Small intestine (tissue), 7 donors: ENCODE measurements at regions not wholly inside any gene's neighbourhood (a gene's known extent, or its start where the extent isn't known, plus 50 kb on each side); places are given as distances from the start of the nearest gene placed in this dataset.
A peak's percentile ranks its signal among the peaks of the same experiment; 100 is the strongest.

Experiments used
- DNase-seq, 2 donors: peaks; one replicate each; pipeline versions ENCODE4 v3.0.0 to v3.0.0-alpha.2; 2013
- FAIRE-seq: peaks from 2 replicates; lab custom pipeline; 2012; peaks lifted over from hg19 to GRCh38; lab: Jason Lieb, UNC
- H3K27ac ChIP-seq, 3 donors: one replicate each; pipeline ENCODE4 v1.5.1; 2013; ENCODE audit warnings: low read length in 2 of 3, mild to moderate bottlenecking in 2 of 3, control low read depth in 1 of 3, inconsistent platforms in 1 of 3, low read depth in 1 of 3, moderate library complexity in 1 of 3
- H3K27me3 ChIP-seq, 3 donors: one replicate each; pipeline ENCODE4 v1.6.1; 2013; ENCODE audit warnings: low read length in 3 of 3, inconsistent platforms in 1 of 3; ENCODE audit not compliant: control insufficient read depth in 3 of 3, insufficient read depth in 3 of 3
- H3K36me3 ChIP-seq, 3 donors: one replicate each; pipeline ENCODE4 v1.6.1; 2013; ENCODE audit warnings: low read length in 3 of 3, inconsistent platforms in 1 of 3, low read depth in 1 of 3, mild to moderate bottlenecking in 1 of 3, moderate library complexity in 1 of 3; ENCODE audit not compliant: control insufficient read depth in 3 of 3, insufficient read depth in 2 of 3
- H3K4me1 ChIP-seq, 3 donors: one replicate each; pipeline ENCODE4 v1.6.1; 2013; ENCODE audit warnings: low read length in 2 of 3, inconsistent platforms in 1 of 3, low read depth in 1 of 3, mild to moderate bottlenecking in 1 of 3, moderate library complexity in 1 of 3; ENCODE audit not compliant: control insufficient read depth in 3 of 3, insufficient read depth in 2 of 3
- H3K4me3 ChIP-seq, 3 donors: one replicate each; pipeline ENCODE4 v1.5.1; 2013; ENCODE audit warnings: low read length in 3 of 3, control low read depth in 1 of 3, inconsistent platforms in 1 of 3, low read depth in 1 of 3, mild to moderate bottlenecking in 1 of 3, moderate library complexity in 1 of 3
- H3K9me3 ChIP-seq, 2 donors: one replicate each; pipeline ENCODE4 v1.6.1; 2013; ENCODE audit warnings: low read depth in 1 of 2, low read length in 1 of 2; ENCODE audit not compliant: control insufficient read depth in 2 of 2, insufficient read depth in 1 of 2
- WGBS, 3 donors: extraction: QIAGEN DNeasy Blood & Tissue Kit; methylation state at CpG; one replicate each; pipeline ENCODE4 v1.1.7; 2013; 5-methylcytosine and 5-hydroxymethylcytosine counted together
- donor health status: healthy with polysubstance abuse.
- donor health status: control.
- donor health status: control.
- donor health status: Bipolar disorder and iron deficiency.
- donor health status: healthy.

GRCh38 chr9:89956331-89956730 is 351.5 kb downstream of the GADD45G start:
- FAIRE-seq = no peak
- WGBS, 3 donors = 62 to 67% (median 66%) methylated on average over 5 of the region's 5 CpGs
- H3K4me3 ChIP-seq = no peak overlapping the region
- no peaks in the 10 kb centered on the region for H3K36me3 ChIP-seq
- H3K4me1 ChIP-seq = no peaks in the 10 kb centered on the region
- no peaks in the 10 kb centered on the region for H3K27me3 ChIP-seq
- peaks cover 0 to 5% of the 10 kb centered on the region in 2 donors for H3K9me3 ChIP-seq
- no peak overlapping the region for H3K27ac ChIP-seq
- DNase-seq = no peak

GRCh38 chr9:89956907-89957306 is 352.1 kb downstream of the GADD45G start:
- Histone ChIP-seq H3K36me3 (no peaks in the 10 kb centered on the region), H3K4me3 (no peak overlapping the region), H3K27ac (no peak overlapping the region), H3K9me3 (peaks cover 0 to 5% of the 10 kb centered on the region in 2 donors), H3K27me3 (no peaks in the 10 kb centered on the region), H3K4me1 (peaks cover 0 to 3% (median 2%) of the 10 kb centered on the region in 3 donors)
- WGBS, 3 donors = 60 to 74% (median 67%) methylated on average over 3 of the region's 3 CpGs
- DNase-seq = no peak
- FAIRE-seq = no peak

- H3K27ac ChIP-seq = no peak overlapping the region
- no peaks in the 10 kb centered on the region for H3K36me3 ChIP-seq
- no peak for FAIRE-seq
- DNase-seq = no peak
- peaks cover 0 to 2% of the 10 kb centered on the region in 2 donors for H3K9me3 ChIP-seq
- no peak overlapping the region for H3K4me3 ChIP-seq
- H3K27me3 ChIP-seq = no peaks in the 10 kb centered on the region
- peaks cover 0 to 6% (median 2%) of the 10 kb centered on the region in 3 donors for H3K4me1 ChIP-seq
- 84 to 94% (median 91%) methylated on average over 11 of the region's 11 CpGs for WGBS, 3 donors
These were observed 353.3 kb downstream of the GADD45G start for GRCh38 chr9:89958086-89958485.

GRCh38 chr9:89961616-89962341 is 357.0 kb downstream of the GADD45G start:
- Histone ChIP-seq H3K27ac (peak overlapping the region in 1 of 3 donors; percentile 42), H3K9me3 (no peaks in the 10 kb centered on the region), H3K4me3 (no peak overlapping the region), H3K36me3 (no peaks in the 10 kb centered on the region), H3K4me1 (peaks cover 0 to 6% (median 2%) of the 10 kb centered on the region in 3 donors), H3K27me3 (no peaks in the 10 kb centered on the region)
- WGBS, 3 donors = 46 to 48% (median 48%) methylated on average over 9 of the region's 9 CpGs
- FAIRE-seq = no peak
- peak; percentile 17 to 52 for DNase-seq

GRCh38 chr9:89963280-89963679 is 358.5 kb downstream of the GADD45G start:
- WGBS, 3 donors = 85 to 94% (median 86%) methylated on average over 3 of the region's 3 CpGs
- H3K27ac ChIP-seq = no peak overlapping the region
- FAIRE-seq = no peak

GRCh38 chr9:89967527-89967926 is 362.7 kb downstream of the GADD45G start:
- FAIRE-seq (no peak), DNase-seq (no peak)
- H3K27me3 ChIP-seq = no peaks in the 10 kb centered on the region
- no peak overlapping the region for H3K4me3 ChIP-seq
- no peaks in the 10 kb centered on the region for H3K36me3 ChIP-seq
- H3K4me1 ChIP-seq = peaks cover 1 to 23% (median 4%) of the 10 kb centered on the region in 3 donors
- H3K27ac ChIP-seq = no peak overlapping the region
- no peaks in the 10 kb centered on the region for H3K9me3 ChIP-seq
- WGBS, 3 donors = 80 to 93% (median 91%) methylated on average over 2 of the region's 2 CpGs

More at GRCh38 chr9:89963280-89963679, 358.5 kb downstream of the GADD45G start:
- no peaks in the 10 kb centered on the region for H3K27me3 ChIP-seq
- no peak overlapping the region for H3K4me3 ChIP-seq
- no peaks in the 10 kb centered on the region for H3K9me3 ChIP-seq
- no peak for DNase-seq
- no peaks in the 10 kb centered on the region for H3K36me3 ChIP-seq
- peaks cover 0 to 6% (median 2%) of the 10 kb centered on the region in 3 donors for H3K4me1 ChIP-seq

GRCh38 chr9:89969156-89969675 is 364.4 kb downstream of the GADD45G start:
- DNase-seq = peak; percentile 63 to 87
- 3 to 23% (median 5%) methylated on average over 3 of the region's 3 CpGs for WGBS, 3 donors

GRCh38 chr9:89969881-89970639 is 365.2 kb downstream of the GADD45G start:
- H3K9me3 ChIP-seq = no peaks in the 10 kb centered on the region
- no peak for FAIRE-seq
- 54 to 81% (median 70%) methylated on average over 11 of the region's 11 CpGs for WGBS, 3 donors
- no peaks in the 10 kb centered on the region for H3K36me3 ChIP-seq
- peak; percentile 25 to 30 for DNase-seq
- no peaks in the 10 kb centered on the region for H3K27me3 ChIP-seq
- peaks cover 1 to 23% (median 4%) of the 10 kb centered on the region in 3 donors for H3K4me1 ChIP-seq
- H3K27ac ChIP-seq = peak overlapping the region in 1 of 3 donors; percentile 89
- no peak overlapping the region for H3K4me3 ChIP-seq

More at GRCh38 chr9:89969156-89969675, 364.4 kb downstream of the GADD45G start:
- peaks cover 1 to 23% (median 4%) of the 10 kb centered on the region in 3 donors for H3K4me1 ChIP-seq
- no peak for FAIRE-seq
- H3K9me3 ChIP-seq = no peaks in the 10 kb centered on the region
- H3K27ac ChIP-seq = peak overlapping the region in 1 of 3 donors; percentile 89
- H3K36me3 ChIP-seq = no peaks in the 10 kb centered on the region
- H3K27me3 ChIP-seq = no peaks in the 10 kb centered on the region
- H3K4me3 ChIP-seq = no peak overlapping the region
